B cell (primary cell): ENCODE measurements at regions not wholly inside any gene's neighbourhood (a gene's known extent, or its start where the extent isn't known, plus 50 kb on each side); places are given as distances from the start of the nearest gene placed in this dataset.

Experiments
- ATAC-seq: fragments of 200-7000 bp; cut with Tn5 transposase; one replicate; pipeline ENCODE4 v1.10.0; 2021; ENCODE audit warnings: low read depth, mild to moderate bottlenecking, moderate number of reproducible peaks, moderate library complexity
- CTCF ChIA-PET: fragments of 350-600 bp; sonication (Branson Sonifier 250); formaldehyde crosslinking; loops from one replicate; lab custom pipeline; 2021; ENCODE audit warnings: antibody characterized with exemption, inconsistent platforms; lab: Charles Lee
- POLR2A ChIA-PET: fragments of 350-600 bp; sonication (Branson Sonifier 250); formaldehyde crosslinking; loops from one replicate; lab custom pipeline; 2021; ENCODE audit warnings: antibody characterized with exemption; lab: Charles Lee
- DNase-seq: peaks from one replicate; pipeline ENCODE4 v3.0.0; 2013
- H2AFZ ChIP-seq: 2 replicates; pipeline ENCODE4 v1.6.1; 2012; ENCODE audit warnings: mild to moderate bottlenecking, low read depth, low read length; ENCODE audit not compliant: insufficient read depth, poor library complexity, severe bottlenecking
- H3K27ac ChIP-seq, 2 donors: 1 replicate in 1 of 2; 2 replicates in 1 of 2; pipeline ENCODE4 v1.5.1; 2012 to 2013; ENCODE audit warnings: low read length in 2 of 2, mild to moderate bottlenecking in 2 of 2, moderate library complexity in 1 of 2
- H3K27me3 ChIP-seq, 4 experiments: fragments of 200-600 bp in 1 of 4; sonication (generic) in 1 of 4; replicated peaks in 1 of 4; 1 replicate in 2 of 4; 2 replicates in 2 of 4; pipeline versions ENCODE4 v1.6.1 to v1.7.0; 2013 to 2016; ENCODE audit warnings: low read length in 3 of 4, mild to moderate bottlenecking in 2 of 4, mixed read lengths in 1 of 4, moderate library complexity in 1 of 4; ENCODE audit not compliant: insufficient read depth in 4 of 4, control insufficient read depth in 3 of 4; ENCODE audit errors: control extremely low read depth in 1 of 4
- H3K36me3 ChIP-seq, 2 experiments: replicated peaks in 1 of 2; 1 replicate in 1 of 2; 2 replicates in 1 of 2; pipeline versions ENCODE4 v1.6.1 to v1.7.1; 2013; ENCODE audit warnings: low read length in 1 of 2; ENCODE audit not compliant: insufficient read depth in 2 of 2, control insufficient read depth in 1 of 2; ENCODE audit errors: control extremely low read depth in 1 of 2, extremely low read depth in 1 of 2
- H3K4me1 ChIP-seq, 2 donors: fragments of 200-600 bp in 1 of 2; sonication (generic) in 1 of 2; 1 replicate in 1 of 2; 2 replicates in 1 of 2; pipeline versions ENCODE4 v1.5.1 to v1.6.1; 2013 to 2017; ENCODE audit warnings: low read length in 2 of 2; ENCODE audit not compliant: control insufficient read depth in 2 of 2, insufficient read depth in 2 of 2
- H3K4me2 ChIP-seq: replicated peaks from 2 replicates; pipeline ENCODE3; 2012; ENCODE audit warnings: mild to moderate bottlenecking, low read depth, low read length; ENCODE audit not compliant: poor library complexity, severe bottlenecking
- H3K4me3 ChIP-seq, 5 experiments: fragments of 200-600 bp in 1 of 5; sonication (generic) in 1 of 5; 1 replicate in 3 of 5; 2 replicates in 2 of 5; pipeline versions ENCODE4 v1.5.1 to v1.7.0; 2011 to 2016; ENCODE audit warnings: low read length in 4 of 5, mild to moderate bottlenecking in 4 of 5, low read depth in 2 of 5, control low read depth in 1 of 5, moderate library complexity in 1 of 5; ENCODE audit not compliant: insufficient read depth in 1 of 5; ENCODE audit errors: control extremely low read depth in 1 of 5, extremely low read depth in 1 of 5
- H3K79me2 ChIP-seq: fragments of 200-600 bp; sonication (generic); one replicate; pipeline ENCODE4 v1.6.0; 2016; ENCODE audit warnings: low read length; ENCODE audit not compliant: control insufficient read depth, insufficient read depth
- H3K9ac ChIP-seq: fragments of 200-600 bp; sonication (generic); 2 replicates; pipeline ENCODE4 v1.6.1; 2017; ENCODE audit warnings: mild to moderate bottlenecking, low read length, moderate library complexity
- H3K9me3 ChIP-seq, 3 donors: one replicate each; pipeline versions ENCODE4 v1.6.1 to v1.7.1; 2013; ENCODE audit warnings: low read length in 2 of 3; ENCODE audit not compliant: control insufficient read depth in 2 of 3, insufficient read depth in 1 of 3; ENCODE audit errors: control extremely low read depth in 1 of 3
- H4K20me1 ChIP-seq: 2 replicates; pipeline ENCODE4 v1.6.0; 2012; ENCODE audit warnings: mild to moderate bottlenecking, low read length; ENCODE audit not compliant: insufficient read depth, control insufficient read depth, poor library complexity, severe bottlenecking
- H3K27ac Mint-ChIP-seq: one replicate; pipeline ENCODE4 v1.8.0; 2021; ENCODE audit warnings: mixed read lengths
- H3K27me3 Mint-ChIP-seq: one replicate; pipeline ENCODE4 v1.8.0; 2021; ENCODE audit warnings: mixed read lengths
- H3K4me1 Mint-ChIP-seq: one replicate; pipeline ENCODE4 v1.8.0; 2021; ENCODE audit warnings: mixed read lengths
- H3K4me3 Mint-ChIP-seq: one replicate; pipeline ENCODE4 v1.8.0; 2021; ENCODE audit warnings: mixed read lengths
- H3K9me3 Mint-ChIP-seq: one replicate; pipeline ENCODE4 v1.8.0; 2022; ENCODE audit warnings: mixed read lengths; ENCODE audit not compliant: insufficient read depth
- CTCF ChIP-seq: fragments of 200-600 bp; IDR thresholded peaks from one replicate; pipeline ENCODE4 v1.8.0; 2022; ENCODE audit warnings: antibody characterized with exemption, mild to moderate bottlenecking
- EZH2 ChIP-seq: IDR thresholded peaks from 2 replicates; pipeline ENCODE4 v1.6.1; 2012; ENCODE audit warnings: borderline replicate concordance, low read depth, mild to moderate bottlenecking, moderate library complexity, low read length; ENCODE audit not compliant: insufficient read depth, poor library complexity, severe bottlenecking
- WGBS: methylation state at CpG from one replicate; pipeline ENCODE4 v1.1.5; 2013; ENCODE audit warnings: missing lambda C conversion rate; ENCODE audit not compliant: insufficient coverage; 5-methylcytosine and 5-hydroxymethylcytosine counted together
- intact Hi-C: fragments of 100-400 bp; cut with micrococcal nuclease; formaldehyde crosslinking; loops from one replicate; pipeline ENCODE4 v1.10.0; 2022

- CTCF ChIA-PET, result no interaction called here
- no peaks in the 10 kb centered on the region for H3K4me1 Mint-ChIP-seq
Observed at GRCh38 chrX:17932781-17933180, 71.7 kb upstream of the RAI2 start.

GRCh38 chrX:17931855-17932254, 70.8 kb upstream of the RAI2 start:
- H3K9me3 Mint-ChIP-seq, result no peaks in the 10 kb centered on the region
- CTCF ChIA-PET, result interaction anchor here (0.6 kb wide), 1 partner anchor 447 kb away, joined by 3 read pairs; no protein-coding TSS in a partner anchor

More at GRCh38 chrX:17932781-17933180, 71.7 kb upstream of the RAI2 start:
- Mint-ChIP-seq H3K4me3 (no peak overlapping the region), H3K27ac (no peak overlapping the region), H3K27me3 (no peaks in the 10 kb centered on the region), H3K9me3 (no peaks in the 10 kb centered on the region)
- no peaks in the 10 kb centered on the region for H3K4me1 ChIP-seq
- DNase-seq (no peak), ATAC-seq (no peak)
- H3K27me3 ChIP-seq, result no peaks in the 10 kb centered on the region
- H3K36me3 ChIP-seq, result no peaks in the 10 kb centered on the region
- TF ChIP-seq CTCF (no peak), EZH2 (no peak)
- no peaks in the 10 kb centered on the region for H3K9me3 ChIP-seq
- H3K79me2 ChIP-seq, result no peaks in the 10 kb centered on the region
- no peaks in the 10 kb centered on the region for H4K20me1 ChIP-seq
- H3K27ac ChIP-seq, result no peak overlapping the region
- H3K9ac ChIP-seq, result no peak overlapping the region
- POLR2A ChIA-PET, result no interaction called here
- H3K4me2 ChIP-seq, result no peak overlapping the region
- no peak overlapping the region for H3K4me3 ChIP-seq
- WGBS, result 80% methylated on average over 1 of the region's 4 CpGs
- intact Hi-C loops, result no loop called here
- H2AFZ ChIP-seq, result no peak overlapping the region

More at GRCh38 chrX:17931855-17932254, 70.8 kb upstream of the RAI2 start:
- Mint-ChIP-seq H3K4me1 (no peaks in the 10 kb centered on the region), H3K4me3 (no peak overlapping the region), H3K27ac (no peak overlapping the region), H3K27me3 (no peaks in the 10 kb centered on the region)
- no peak overlapping the region for H3K9ac ChIP-seq
- H3K27me3 ChIP-seq, result no peaks in the 10 kb centered on the region
- H3K4me3 ChIP-seq, result no peak overlapping the region
- H3K4me1 ChIP-seq, result no peaks in the 10 kb centered on the region
- H3K27ac ChIP-seq, result no peak overlapping the region
- no peak overlapping the region for H3K4me2 ChIP-seq
- H3K9me3 ChIP-seq, result no peaks in the 10 kb centered on the region
- intact Hi-C loops, result no loop called here
- WGBS, result 100% methylated on average over 1 of the region's 7 CpGs
- H4K20me1 ChIP-seq, result no peaks in the 10 kb centered on the region
- DNase-seq (no peak), ATAC-seq (no peak)
- POLR2A ChIA-PET, result no interaction called here
- TF ChIP-seq EZH2, result no peak
- no peak for TF ChIP-seq CTCF
- H3K79me2 ChIP-seq, result no peaks in the 10 kb centered on the region
- H3K36me3 ChIP-seq, result no peaks in the 10 kb centered on the region
- no peak overlapping the region for H2AFZ ChIP-seq
